ENCODE measurements at regions not wholly inside any gene's neighbourhood (a gene's known extent, or its start where the extent isn't known, plus 50 kb on each side); places are given as distances from the start of the nearest gene placed in this dataset.

- DNase-seq (ENCODE audit: low read depth in 2 of 2) = peak in 1 of 2 experiments; percentile 10
These were observed 746.5 kb downstream of the USP25 start for GRCh38 chr21:16476056-16476825.

GRCh38 chr21:16488042-16488441 lies 758.3 kb downstream of the USP25 start:
- DNase-seq (ENCODE audit: low read depth in 2 of 2) = no peak

- DNase-seq (ENCODE audit: low read depth in 2 of 2) = no peak
These were observed 762.6 kb downstream of the USP25 start for GRCh38 chr21:16492356-16492755.

- no peak for DNase-seq (ENCODE audit: low read depth in 2 of 2)
These were observed 763.1 kb downstream of the USP25 start for GRCh38 chr21:16492892-16493291.

- no peak for DNase-seq (ENCODE audit: low read depth in 2 of 2)
These were observed 766.8 kb downstream of the USP25 start for GRCh38 chr21:16496609-16497008.

GRCh38 chr21:16500271-16500670 lies 770.5 kb downstream of the USP25 start:
- DNase-seq (ENCODE audit: low read depth in 2 of 2) = no peak

GRCh38 chr21:16502273-16502672 lies 772.5 kb downstream of the USP25 start:
- DNase-seq (ENCODE audit: low read depth in 2 of 2) = no peak

GRCh38 chr21:16502897-16503296 lies 773.1 kb downstream of the USP25 start:
- no peak for DNase-seq (ENCODE audit: low read depth in 2 of 2)

- DNase-seq (ENCODE audit: low read depth in 2 of 2) = no peak
These were observed 774.5 kb downstream of the USP25 start for GRCh38 chr21:16504281-16504680.

GRCh38 chr21:16504766-16505165 lies 775.0 kb downstream of the USP25 start:
- DNase-seq (ENCODE audit: low read depth in 2 of 2) = no peak

- DNase-seq (ENCODE audit: low read depth in 2 of 2) = peak; percentile 47 to 53
These were observed 779.7 kb downstream of the USP25 start for GRCh38 chr21:16509476-16509875.

GRCh38 chr21:16514316-16514715 lies 784.5 kb downstream of the USP25 start:
- DNase-seq (ENCODE audit: low read depth in 2 of 2) = no peak

GRCh38 chr21:16517383-16517782 lies 787.6 kb downstream of the USP25 start:
- peak in 1 of 2 experiments; percentile 19 for DNase-seq (ENCODE audit: low read depth in 2 of 2)

GRCh38 chr21:16519036-16519435 lies 789.3 kb downstream of the USP25 start:
- no peak for DNase-seq (ENCODE audit: low read depth in 2 of 2)

GRCh38 chr21:16519644-16520043 lies 789.9 kb downstream of the USP25 start:
- no peak for DNase-seq (ENCODE audit: low read depth in 2 of 2)

- peak in 1 of 2 experiments; percentile 24 for DNase-seq (ENCODE audit: low read depth in 2 of 2)
These were observed 792.8 kb downstream of the USP25 start for GRCh38 chr21:16522548-16522947.

- no peak for DNase-seq (ENCODE audit: low read depth in 2 of 2)
These were observed 800.9 kb downstream of the USP25 start for GRCh38 chr21:16530656-16531055.

- DNase-seq (ENCODE audit: low read depth in 2 of 2) = no peak
These were observed 803.1 kb downstream of the USP25 start for GRCh38 chr21:16532840-16533239.

- DNase-seq (ENCODE audit: low read depth in 2 of 2) = no peak
These were observed 804.1 kb downstream of the USP25 start for GRCh38 chr21:16533692-16534407.

GRCh38 chr21:16534408-16535101 lies 804.8 kb downstream of the USP25 start:
- peak; percentile 34 to 48 for DNase-seq (ENCODE audit: low read depth in 2 of 2)

- peak in 1 of 2 experiments; percentile 22 for DNase-seq (ENCODE audit: low read depth in 2 of 2)
These were observed 805.3 kb downstream of the USP25 start for GRCh38 chr21:16535102-16535422.

- no peak for DNase-seq (ENCODE audit: low read depth in 2 of 2)
These were observed 805.8 kb downstream of the USP25 start for GRCh38 chr21:16535626-16536025.

- no peak for DNase-seq (ENCODE audit: low read depth in 2 of 2)
These were observed 806.4 kb downstream of the USP25 start for GRCh38 chr21:16536140-16536539.

All from fibroblast of skin of left biceps (primary cell).